Stimulated activated CD4-positive, alpha-beta T cell treated with anti-CD3 and anti-CD28 coated beads, Interleukin-15, amount 100 ng/mL, for 1 hour (primary cell): ENCODE measurements at regions not wholly inside any gene's neighbourhood (a gene's known extent, or its start where the extent isn't known, plus 50 kb on each side); places are given as distances from the start of the nearest gene placed in this dataset.

ENCODE experiments used
- DNase-seq, 2 donors: peaks; one replicate each; pipeline ENCODE4 v3.0.0-alpha.2; 2020; ENCODE audit warnings: low read depth in 1 of 2, low spot score in 1 of 2

DNA sequence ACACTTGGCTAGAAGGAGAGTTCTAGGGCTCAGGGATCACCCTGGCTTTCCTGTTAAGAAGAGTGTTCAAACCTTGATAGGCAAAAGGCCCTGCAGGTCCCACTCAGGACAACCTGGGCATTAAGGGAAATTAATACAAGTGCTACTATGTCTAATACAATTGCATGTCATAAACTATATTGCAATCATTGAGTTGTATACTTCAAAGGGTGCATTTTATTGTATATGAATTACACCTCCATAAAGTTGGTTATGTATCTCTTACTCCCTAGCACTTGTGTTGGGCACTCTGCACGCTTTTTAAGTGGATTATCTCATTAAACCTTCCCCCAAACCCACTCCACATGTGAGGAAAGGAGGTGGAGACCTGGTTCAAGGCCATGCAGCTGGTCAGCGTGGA, 172.1 kb upstream of the GLI2 start:
- DNase-seq = no peak

- DNase-seq = no peak
These were observed 171.2 kb upstream of the GLI2 start for GRCh38 chr2:120564213-120565094.

- no peak for DNase-seq
These were observed 170.6 kb upstream of the GLI2 start for GRCh38 chr2:120565095-120565460.

DNA sequence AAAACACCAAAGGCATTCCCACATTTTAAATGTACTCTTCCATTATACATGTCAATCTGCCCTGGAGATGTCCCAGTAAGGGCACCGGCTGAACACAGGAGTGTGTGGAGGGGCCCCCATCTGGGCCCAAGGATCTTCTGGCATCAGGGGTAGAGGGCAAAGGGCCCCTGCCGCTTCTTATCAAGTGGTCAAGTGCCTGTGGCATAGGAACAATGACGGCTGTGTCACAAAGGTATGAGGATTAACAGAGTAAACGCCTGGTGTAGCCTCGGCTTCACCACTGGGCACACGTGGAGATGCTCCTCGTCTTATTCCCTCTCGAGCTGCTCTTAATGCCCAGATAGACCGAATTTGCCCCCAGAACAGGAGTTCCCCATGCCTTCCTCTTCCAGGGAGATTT, 169.7 kb upstream of the GLI2 start:
- no peak for DNase-seq

- no peak for DNase-seq
These were observed 169.2 kb upstream of the GLI2 start for GRCh38 chr2:120566331-120567035.

DNA sequence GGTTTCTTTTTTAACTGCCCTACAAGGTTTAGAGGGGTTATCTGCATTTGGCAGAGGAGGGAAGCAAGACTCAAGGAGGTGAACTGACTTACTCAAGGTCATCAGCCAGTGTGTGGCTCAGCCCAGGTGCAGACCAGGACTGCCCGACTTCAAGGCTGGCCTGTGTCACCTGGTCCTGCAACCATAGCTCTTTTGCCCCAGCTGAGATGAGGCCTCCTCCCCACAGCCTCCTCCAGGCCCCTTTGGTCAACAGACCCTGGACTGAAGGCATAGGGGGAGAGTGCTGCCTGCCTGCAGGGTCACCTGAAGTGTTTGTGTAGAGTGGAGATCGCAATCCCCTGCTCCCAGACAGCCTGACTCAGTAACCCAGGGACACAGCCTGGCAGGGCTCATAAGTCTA, 168.5 kb upstream of the GLI2 start:
- DNase-seq = no peak

- DNase-seq = no peak
These were observed 167.3 kb upstream of the GLI2 start for GRCh38 chr2:120568089-120568974.

- DNase-seq = no peak
These were observed 166.7 kb upstream of the GLI2 start for GRCh38 chr2:120568975-120569268.

GRCh38 chr2:120570001-120570400, 165.7 kb upstream of the GLI2 start:
- no peak for DNase-seq

DNA sequence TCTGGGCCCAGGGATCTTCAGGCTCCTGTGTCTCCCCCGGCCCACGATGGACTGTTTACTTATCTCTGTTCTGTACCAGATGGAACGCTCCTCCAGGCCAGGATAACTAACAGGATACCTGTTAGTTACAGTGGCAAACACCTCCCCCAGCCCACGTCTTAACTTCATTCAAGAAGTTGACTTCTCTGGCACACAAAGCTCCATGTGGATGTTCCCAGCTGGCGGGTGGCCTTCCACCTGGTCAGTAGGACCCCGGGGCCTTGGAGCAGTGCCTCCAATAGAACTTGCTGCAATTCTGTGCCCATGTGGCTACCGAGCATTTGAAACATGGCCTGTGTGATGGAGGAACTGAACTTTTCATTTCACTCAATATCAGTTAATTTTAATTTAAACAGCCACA, 165.1 kb upstream of the GLI2 start:
- DNase-seq = no peak

GRCh38 chr2:120571015-120571728, 164.5 kb upstream of the GLI2 start:
- DNase-seq = no peak

- no peak for DNase-seq
These were observed 163.4 kb upstream of the GLI2 start for GRCh38 chr2:120572226-120572625.

GRCh38 chr2:120574620-120575019, 161.0 kb upstream of the GLI2 start:
- DNase-seq = no peak

DNA sequence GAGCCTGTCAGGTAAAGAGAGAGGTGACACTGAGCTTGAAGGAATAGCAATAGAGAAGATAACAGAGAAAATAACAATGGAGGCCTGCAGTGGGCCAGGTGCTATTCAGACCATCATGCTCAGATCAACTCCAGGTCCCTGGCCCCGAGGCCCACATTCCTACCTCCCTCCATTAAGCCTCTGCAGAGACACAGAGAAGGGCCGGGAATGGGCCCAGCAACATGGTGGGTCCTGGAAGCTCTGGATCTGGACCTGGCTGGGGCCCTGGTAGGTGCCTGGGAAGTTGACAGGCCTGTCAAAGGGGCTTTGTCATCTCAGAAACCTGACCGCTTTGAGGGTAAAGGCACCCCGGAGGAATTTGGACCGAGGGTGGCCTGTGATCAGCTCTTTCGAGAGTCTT, 159.7 kb upstream of the GLI2 start:
- DNase-seq = no peak

DNA sequence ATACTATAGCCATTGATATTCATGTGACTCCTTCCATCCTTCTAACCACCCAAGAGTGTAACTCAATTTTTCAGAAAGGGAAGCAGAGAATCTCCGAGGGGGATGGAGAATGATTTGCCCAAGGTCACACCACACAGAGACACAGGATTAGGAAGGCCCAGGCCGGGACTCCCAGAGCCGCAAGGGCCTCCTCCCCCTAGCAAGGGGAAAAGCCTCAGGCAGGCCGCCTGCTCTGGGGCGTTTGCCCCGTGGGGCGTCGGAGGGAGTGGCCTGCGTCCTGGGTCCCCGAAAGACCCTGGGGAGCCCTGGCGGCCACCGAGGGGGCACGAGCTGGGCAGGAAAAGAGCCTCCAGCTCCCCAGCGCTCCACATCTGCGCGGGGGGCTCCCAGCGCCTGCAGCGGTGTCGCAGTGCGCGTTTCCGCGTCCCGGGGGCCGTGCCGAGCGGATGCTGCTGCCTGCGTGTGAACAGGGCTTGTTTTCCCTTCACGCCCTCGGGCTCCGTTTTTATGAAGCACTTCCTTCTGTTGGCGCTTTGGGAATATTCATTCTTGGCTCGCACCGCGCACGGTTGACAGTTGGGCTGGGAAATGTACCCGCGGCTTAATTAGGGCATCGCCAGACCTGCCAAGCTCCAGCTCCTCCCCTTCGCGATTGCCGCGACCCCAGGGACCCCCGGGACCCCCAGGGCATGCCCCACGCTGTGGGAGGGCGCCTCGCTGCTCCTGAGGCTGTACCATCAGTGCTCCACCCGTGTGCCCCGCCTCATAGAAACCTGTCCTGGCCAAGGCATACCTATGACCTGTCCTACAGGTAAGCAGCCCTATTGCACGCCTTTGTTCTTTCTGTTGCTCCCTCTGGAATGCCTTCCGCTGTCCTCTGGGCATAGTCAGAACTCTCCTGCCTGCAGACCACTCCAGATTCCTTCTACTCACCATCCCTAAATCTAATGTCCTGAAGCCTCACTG, 158.9 kb upstream of the GLI2 start:
- no peak for DNase-seq

- no peak for DNase-seq
These were observed 157.9 kb upstream of the GLI2 start for GRCh38 chr2:120577721-120578295.

DNA sequence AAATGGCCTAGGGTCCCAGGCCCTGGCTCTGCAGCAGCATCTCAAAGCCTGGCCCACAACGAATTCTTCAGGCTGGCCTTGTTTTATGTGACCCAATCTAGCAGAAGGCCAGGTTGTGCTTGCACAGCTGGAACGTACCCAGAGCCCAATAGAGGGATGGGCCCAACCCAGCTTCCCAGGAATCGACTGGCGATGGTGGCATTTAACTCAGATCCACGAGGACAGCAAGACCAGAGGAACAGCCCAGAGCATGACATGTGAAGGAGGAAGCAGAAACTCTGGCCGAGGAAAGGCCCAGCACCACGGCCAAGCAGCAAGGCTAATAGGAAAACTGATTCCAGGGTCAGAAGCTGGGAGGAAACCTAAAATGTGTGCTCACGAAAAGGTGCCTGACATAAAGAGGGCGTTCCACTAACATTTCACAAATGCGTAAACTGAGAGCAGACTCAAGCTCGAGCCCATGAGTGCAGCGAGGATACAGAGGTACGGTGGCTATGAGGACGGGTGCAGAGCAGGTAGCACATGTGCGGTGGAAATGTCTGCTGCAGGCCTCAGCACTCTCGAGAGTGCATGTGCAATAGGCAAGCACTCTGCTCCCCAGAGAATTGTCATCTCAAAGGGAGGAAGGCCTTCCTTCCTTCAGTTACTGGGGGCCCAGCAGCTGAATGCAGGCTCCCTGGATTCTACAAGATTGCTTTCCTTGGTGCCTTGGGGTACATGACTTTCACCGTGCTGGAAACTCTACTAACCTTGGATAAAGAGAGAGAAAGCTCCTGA, 156.9 kb upstream of the GLI2 start:
- no peak for DNase-seq

GRCh38 chr2:120579916-120580685, 155.6 kb upstream of the GLI2 start:
- no peak for DNase-seq
